ENCODE measurements at regions not wholly inside any gene's neighbourhood (a gene's known extent, or its start where the extent isn't known, plus 50 kb on each side); places are given as distances from the start of the nearest gene placed in this dataset.

GRCh38 chr2:82690757-82691411 lies 1768.2 kb downstream of the SUCLG1 start:
- DNase-seq (ENCODE audit: low read depth) = no peak

- no peak for DNase-seq (ENCODE audit: low read depth)
Measured at GRCh38 chr2:82675186-82675585, 1783.9 kb downstream of the SUCLG1 start.

- DNase-seq (ENCODE audit: low read depth) = no peak
Measured at GRCh38 chr2:82674652-82675051, 1784.4 kb downstream of the SUCLG1 start.

GRCh38 chr2:82667491-82667890 lies 1791.6 kb downstream of the SUCLG1 start:
- no peak for DNase-seq (ENCODE audit: low read depth)

- DNase-seq (ENCODE audit: low read depth) = no peak
Measured at GRCh38 chr2:82665691-82666090, 1793.4 kb downstream of the SUCLG1 start.

- no peak for DNase-seq (ENCODE audit: low read depth)
Measured at GRCh38 chr2:82657106-82657505, 1802.0 kb downstream of the SUCLG1 start.

- DNase-seq (ENCODE audit: low read depth) = no peak
Measured at GRCh38 chr2:82656420-82656819, 1802.7 kb downstream of the SUCLG1 start.

GRCh38 chr2:82652117-82652516 lies 1807.0 kb downstream of the SUCLG1 start:
- DNase-seq (ENCODE audit: low read depth) = no peak

- DNase-seq (ENCODE audit: low read depth) = no peak
Measured at GRCh38 chr2:82650038-82650437, 1809.0 kb downstream of the SUCLG1 start.

GRCh38 chr2:82641598-82642180 lies 1817.4 kb downstream of the SUCLG1 start:
- no peak for DNase-seq (ENCODE audit: low read depth)

GRCh38 chr2:82636402-82637020 lies 1822.6 kb downstream of the SUCLG1 start:
- no peak for DNase-seq (ENCODE audit: low read depth)

- no peak for DNase-seq (ENCODE audit: low read depth)
Measured at GRCh38 chr2:82599021-82599420, 1860.1 kb downstream of the SUCLG1 start.

- no peak for DNase-seq (ENCODE audit: low read depth)
Measured at GRCh38 chr2:82596581-82596980, 1862.5 kb downstream of the SUCLG1 start.

- DNase-seq (ENCODE audit: low read depth) = no peak
Measured at GRCh38 chr2:82591718-82592117, 1867.4 kb downstream of the SUCLG1 start.

- DNase-seq (ENCODE audit: low read depth) = no peak
Measured at GRCh38 chr2:82576656-82577055, 1882.4 kb downstream of the SUCLG1 start.

- DNase-seq (ENCODE audit: low read depth) = no peak
Measured at GRCh38 chr2:82539280-82539621, 1919.8 kb downstream of the SUCLG1 start.

- DNase-seq (ENCODE audit: low read depth) = no peak
Measured at GRCh38 chr2:82538590-82539279, 1920.3 kb downstream of the SUCLG1 start.

GRCh38 chr2:82528288-82528687 lies 1930.8 kb downstream of the SUCLG1 start:
- no peak for DNase-seq (ENCODE audit: low read depth)

- DNase-seq (ENCODE audit: low read depth) = no peak
Measured at GRCh38 chr2:82527124-82527523, 1932.0 kb downstream of the SUCLG1 start.

- DNase-seq (ENCODE audit: low read depth) = no peak
Measured at GRCh38 chr2:82526277-82526676, 1932.8 kb downstream of the SUCLG1 start.

- no peak for DNase-seq (ENCODE audit: low read depth)
Measured at GRCh38 chr2:82525744-82526143, 1933.3 kb downstream of the SUCLG1 start.

- no peak for DNase-seq (ENCODE audit: low read depth)
Measured at GRCh38 chr2:82524826-82525225, 1934.3 kb downstream of the SUCLG1 start.

GRCh38 chr2:82511894-82512293 lies 1947.2 kb downstream of the SUCLG1 start:
- no peak for DNase-seq (ENCODE audit: low read depth)

Measured in T follicular helper cell (primary cell).